ENCODE measurements at regions not wholly inside any gene's neighbourhood (a gene's known extent, or its start where the extent isn't known, plus 50 kb on each side); places are given as distances from the start of the nearest gene placed in this dataset.

DNA sequence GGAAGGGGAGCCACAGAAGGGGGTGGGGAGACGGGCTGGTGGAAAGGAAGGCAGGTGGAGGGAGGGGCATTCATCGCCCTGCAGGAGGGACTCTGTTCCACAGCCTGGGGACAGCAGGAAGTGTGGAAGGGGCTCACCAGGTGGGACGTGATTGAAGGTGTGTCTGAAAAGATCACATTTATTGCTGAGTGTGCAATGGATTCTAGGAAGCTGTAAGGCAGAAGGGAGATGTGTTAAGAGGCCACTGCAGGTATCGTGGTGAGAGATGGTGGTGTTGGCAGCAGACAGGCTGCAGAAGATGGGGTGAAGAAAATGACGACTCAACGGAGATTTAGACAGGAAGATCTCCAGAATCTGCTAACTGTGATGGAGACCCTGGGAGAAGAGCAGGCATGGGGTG, 537.4 kb downstream of the MN1 start:
- DNase-seq = no peak

DNA sequence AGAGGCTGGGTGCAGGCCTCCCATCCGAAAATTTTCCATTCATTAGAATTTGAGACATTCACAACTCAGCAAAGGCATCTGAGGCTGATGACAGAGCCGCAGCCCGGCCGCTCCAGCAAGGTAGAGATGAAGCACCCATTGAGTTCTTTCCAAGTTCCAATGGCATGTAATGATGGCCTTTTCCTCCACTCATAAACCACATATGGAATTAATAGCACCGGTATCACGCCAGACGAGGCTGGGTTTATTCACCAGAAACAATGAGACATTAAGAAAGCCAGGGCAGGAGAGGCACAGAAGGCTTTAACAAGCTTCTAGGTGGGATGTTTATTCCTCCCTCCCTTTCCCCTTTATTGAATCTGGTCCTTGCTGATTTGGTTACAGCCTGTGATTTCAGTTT, 534.4 kb downstream of the MN1 start:
- DNase-seq = no peak

DNA sequence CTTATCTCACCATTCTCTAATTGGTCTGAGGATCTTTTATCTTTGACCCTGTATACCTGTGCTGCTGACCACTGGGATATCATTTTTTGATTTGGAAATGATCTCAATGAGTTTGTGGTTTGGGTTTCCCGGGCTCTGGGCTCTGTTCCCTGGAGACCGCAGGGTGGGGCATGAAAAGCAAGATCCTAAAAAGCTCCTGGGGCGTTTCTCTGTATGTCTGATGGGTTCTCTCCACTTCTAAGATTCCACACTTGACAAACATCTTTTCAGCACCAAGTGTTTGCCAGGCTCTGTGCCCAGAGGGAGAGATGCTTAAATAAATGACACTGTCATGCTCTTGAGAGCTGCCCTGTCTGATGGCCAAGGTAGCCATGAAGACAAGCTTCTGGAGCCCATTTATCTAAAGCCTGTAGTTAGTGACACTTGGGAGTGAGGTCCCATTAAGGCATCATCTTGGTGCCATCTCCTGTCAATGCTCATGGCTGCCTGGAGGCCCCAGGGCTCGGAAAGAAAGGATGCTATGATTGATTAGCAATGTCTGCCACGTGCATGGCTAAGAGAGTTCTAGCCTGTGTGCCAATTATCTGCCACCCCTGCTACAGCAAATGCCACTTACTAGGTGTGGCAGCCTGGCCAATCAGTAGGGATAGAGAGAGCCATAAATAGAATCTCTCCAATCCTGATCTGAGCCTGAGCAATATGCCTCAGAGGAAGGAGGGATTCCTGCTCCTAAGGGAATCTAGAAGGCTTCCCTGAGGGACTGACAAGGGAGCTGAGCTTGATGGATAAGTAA, 531.6 kb downstream of the MN1 start:
- DNase-seq = no peak

DNA sequence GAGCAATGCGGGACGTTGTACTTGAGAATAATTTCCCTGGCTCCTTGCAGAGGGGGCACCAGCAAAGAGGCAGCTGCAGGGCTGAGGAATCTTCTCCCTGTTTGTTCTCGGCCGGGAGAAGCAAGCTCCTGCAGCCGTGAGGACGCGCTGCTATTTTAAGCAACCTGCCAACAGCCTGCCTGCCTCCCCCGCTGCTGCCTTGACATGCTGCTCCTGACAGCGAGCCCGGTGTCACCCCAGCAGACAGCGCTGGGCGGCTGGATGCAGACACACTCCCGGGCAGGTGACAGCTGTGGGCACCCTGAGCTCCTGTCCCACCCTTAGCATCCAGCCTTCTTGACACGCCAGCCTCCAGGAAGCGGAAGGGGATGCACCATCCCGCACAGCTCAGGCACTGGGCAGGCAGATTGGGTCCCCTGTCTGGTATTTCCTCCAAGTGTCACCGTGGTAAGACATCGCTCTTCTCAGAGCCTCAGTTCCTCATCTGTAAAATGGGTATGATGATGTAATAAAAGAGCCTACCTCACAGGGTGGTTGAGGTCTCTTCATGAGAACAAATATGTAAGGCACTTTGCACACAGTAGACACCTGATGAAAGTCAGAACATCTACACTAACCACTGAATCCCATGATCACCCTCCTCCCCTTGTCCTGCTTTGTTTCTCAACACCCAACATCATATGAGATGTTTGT, 530.6 kb downstream of the MN1 start:
- DNase-seq = no peak

DNA sequence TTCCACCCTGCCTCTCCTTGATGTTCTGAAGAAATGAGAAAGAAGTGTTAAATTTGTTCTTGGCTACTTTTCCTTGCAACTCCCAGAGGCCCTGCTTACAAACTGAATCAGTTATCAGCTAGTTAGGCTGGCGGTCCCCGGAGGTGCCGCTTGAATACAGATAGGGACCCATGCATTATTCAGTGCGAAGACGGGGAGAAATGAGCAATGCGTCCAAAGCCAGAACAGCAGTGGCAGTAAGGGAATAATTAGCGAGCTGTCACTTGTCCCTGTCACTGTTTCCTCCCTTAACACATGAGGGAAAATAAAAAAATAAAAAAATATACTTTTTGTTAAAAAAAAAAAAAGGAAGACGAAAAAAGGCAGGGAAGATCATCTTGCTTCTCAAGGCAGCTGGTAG, 528.1 kb downstream of the MN1 start:
- DNase-seq = no peak

DNA sequence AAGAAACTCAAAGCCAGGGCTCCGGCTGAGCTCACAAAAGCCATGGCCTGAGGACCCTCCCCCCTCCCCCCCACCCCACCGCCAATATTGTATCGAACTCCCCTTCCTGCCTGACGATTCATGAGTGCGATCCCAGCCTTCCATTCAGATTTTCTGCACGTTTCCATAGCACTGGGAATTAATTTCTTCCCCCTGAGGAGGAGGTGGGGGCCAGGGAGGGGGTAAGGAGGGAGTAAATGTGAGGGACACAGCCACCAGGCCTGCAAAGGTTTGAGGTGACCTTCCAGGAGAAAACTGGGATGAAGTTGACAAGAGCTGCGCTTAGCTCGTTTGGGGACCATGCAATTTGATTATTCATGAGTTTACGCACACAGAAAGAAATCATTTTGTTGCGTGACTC, 527.7 kb downstream of the MN1 start:
- DNase-seq = no peak

DNA sequence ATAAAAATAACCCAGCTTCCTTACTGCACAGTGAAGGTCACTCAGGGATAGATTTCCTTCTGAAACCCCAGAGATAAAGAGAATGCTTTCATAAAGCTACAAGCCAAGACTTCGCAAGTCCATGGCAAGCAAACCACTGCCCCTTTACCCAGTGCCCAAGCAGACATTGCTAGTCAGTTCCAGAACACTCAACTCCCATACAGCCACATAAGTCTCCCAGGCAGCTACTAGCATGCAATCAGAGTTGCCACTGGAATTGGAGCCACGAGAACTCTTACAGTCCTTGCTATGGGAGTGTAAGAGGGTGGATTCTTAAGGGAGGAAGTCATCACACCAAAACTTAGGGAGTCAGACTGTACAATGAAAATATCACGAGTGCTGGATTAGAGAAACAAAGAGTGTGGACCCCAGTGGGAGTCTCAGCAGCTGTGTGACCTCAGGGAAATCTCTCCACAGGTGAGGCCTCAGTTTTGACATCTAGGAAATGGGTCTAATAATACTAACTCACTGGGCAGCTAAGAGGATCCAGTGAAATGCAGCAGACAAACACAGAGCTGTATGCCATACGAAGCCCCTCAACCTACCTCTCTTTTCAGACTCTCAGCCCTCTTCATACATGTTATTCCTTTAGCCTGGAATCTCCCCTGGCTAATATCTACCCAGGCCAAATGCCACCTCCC, 526.6 kb downstream of the MN1 start:
- DNase-seq = no peak

DNA sequence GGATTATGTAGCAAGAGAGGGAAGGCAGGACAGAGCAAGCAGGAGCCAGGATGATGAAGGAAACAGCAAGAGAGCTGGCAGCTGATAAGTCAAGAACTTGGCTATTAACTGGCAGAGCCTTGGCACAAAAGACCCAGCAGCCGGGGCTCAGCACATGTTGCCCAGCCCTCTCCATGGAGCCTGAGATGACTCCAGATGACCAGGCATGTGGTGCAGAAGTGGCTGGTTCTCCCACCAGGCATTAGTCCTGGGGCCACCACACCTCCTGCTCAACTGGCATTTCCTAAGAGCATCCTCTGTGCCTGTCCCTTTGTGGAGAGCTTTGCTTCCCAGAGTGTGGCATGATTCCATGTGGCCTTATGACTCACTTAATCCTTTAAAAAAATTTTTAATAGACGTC, 522.6 kb downstream of the MN1 start:
- no peak for DNase-seq

DNA sequence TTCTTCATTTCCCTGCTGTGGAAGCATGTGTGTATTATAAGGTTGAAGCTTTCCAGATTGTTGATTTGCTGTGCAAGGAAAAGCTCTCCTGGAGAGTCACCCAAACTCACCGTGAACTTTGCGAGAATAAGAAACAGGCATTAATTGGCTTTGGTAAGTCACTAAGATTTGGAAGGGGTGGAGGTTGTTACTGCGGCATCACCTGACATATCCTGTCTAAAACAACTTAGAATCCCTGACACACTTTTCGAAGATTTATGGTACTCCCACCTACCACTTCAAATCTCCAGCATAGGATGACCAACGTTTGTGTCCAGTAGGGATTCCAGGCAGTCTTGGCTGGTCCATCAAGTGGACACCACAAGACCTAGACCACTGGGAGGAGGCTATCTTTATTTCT, 518.3 kb downstream of the MN1 start:
- no peak for DNase-seq

DNA sequence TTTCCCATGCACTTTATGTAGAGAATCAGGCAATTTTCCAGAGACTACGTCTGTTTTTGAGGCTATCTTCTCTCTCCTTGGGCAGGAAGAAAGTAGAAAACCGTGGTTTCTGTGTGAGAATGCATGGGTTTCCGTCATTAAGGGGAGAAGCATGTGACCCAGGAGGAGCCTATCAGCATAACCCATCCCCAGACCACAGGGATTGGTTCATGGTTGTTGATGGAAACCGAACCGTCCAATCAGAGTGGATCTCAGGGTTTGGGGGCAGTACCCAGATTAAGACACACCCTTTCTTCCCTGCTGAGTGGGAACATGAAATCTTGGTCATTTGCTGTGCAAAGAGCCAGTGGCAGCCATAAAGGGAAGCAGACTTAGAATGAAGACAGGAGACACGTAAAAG, 517.8 kb downstream of the MN1 start:
- no peak for DNase-seq

DNA sequence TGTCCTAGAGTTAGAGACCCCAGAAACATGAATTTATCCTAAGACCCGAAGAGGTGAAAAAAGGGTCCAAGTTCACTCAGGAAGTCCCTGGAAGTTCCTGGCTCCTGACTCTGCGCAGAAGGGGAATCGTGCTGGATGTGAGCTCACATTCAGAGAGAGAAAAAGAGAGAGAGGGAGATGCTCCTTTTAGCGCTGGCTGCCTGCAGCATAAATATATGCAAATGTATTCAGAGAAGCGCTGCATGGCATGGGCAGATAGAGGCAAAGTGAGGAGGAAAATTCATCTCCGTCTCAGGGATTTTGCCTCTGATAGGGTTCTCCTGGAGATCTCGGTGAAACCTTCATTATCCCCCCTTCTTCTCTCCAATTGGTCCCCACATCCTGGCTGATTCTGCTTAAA, 517.2 kb downstream of the MN1 start:
- DNase-seq = no peak

DNA sequence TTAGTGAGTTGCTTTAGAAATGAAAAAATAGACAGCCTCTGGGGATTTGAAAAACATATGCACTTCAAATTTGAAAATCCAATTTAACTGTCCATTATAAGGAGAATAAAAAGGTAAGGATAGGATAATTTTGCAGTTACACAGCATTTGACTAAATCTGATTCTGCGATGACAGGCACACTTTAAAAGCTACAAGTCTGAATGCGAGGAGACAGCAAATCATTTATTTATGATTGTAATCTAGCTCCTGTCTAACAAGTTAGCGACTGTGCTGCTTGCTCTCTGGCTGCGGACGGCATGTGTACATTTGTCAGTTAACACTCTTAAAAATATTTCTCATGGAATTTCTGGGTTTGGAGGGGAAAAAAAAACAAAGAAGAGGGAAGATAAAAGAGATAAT, 514.8 kb downstream of the MN1 start:
- no peak for DNase-seq

DNA sequence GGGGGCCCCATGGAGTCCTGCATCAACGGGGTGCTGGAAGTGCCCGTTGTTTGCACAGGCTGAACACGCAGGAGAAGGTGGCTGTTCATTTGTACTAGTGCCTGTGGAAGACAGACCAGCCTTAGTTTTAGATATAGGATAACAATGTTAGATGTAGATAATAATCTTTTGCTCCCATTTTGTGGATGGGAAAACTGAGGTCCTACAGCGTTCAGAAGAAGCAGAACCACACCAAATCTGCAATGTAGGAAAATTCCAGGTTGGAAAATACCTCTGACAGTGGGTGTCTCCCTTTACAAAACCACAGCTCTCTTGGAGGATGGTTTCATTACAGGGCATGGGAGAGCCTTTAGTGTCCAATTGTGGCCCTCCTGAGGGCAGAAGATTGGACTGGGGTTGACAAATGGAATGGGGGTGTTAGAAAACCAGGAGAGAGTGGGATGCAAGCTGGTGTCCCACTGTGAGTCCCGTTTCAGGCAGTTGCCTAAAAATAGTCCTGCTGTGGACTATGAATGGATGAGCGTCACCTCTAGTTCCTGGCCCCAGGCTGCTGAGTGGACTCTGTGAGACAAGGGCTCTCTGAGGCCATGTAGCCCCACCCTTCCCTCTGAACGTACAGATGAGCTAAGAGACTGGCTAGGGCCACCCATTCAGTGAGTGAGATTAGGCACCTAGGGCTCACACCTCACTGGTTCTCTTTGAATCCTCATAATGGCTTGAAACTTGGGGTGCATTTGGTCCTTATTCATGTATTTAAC, 508.8 kb downstream of the MN1 start:
- DNase-seq = no peak

DNA sequence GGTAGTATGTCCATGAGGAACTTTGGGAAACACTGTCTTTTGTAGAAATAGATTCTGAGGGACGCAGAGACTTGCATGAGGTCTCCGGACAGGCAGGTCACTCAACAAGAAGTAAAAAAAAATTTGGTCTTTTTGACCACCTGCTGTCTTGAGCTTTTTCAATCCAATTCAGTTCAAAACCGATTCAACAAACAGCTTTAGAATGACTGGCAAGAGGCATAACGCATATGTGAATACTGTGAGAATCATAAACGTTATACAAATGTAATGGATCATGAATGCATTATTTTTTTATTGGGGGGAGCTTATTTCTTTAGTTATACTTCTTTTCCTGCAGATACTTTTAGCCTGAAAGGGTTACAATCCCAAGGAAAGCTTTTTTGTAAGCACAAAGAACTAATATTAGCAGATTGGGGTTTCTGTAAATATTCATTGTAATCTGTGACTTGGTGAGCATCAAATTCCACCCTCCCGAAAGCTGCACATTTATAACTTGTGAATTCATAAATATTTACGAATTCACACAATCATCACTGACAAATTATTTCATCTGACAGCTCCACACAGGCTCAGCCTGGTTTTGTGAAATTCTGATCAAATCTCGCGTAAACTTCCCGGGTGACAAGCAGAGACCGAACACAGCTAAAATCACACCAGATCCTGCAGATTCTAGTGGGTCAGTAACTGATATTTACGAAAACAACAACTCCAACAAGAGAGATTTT, 507.7 kb downstream of the MN1 start:
- DNase-seq = no peak

DNA sequence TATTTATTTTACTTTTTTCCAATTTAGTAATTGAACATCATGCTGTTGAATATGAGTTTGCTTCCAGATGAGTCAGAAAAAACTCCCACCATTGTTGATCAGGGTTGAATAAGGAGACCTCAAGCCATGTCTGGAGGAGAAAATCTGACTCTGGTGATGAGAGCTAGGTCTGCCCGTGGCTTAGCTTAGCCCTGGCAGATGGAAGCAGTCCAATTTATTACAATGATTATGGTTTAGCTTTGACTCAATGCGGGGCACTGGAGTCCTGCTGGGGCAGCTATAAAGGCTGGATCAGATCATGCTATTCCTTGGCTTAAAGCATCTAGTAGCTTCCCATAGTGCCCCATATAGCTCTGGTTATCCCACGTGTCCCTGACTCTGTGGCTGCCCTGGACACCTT, 506.5 kb downstream of the MN1 start:
- DNase-seq = no peak

DNA sequence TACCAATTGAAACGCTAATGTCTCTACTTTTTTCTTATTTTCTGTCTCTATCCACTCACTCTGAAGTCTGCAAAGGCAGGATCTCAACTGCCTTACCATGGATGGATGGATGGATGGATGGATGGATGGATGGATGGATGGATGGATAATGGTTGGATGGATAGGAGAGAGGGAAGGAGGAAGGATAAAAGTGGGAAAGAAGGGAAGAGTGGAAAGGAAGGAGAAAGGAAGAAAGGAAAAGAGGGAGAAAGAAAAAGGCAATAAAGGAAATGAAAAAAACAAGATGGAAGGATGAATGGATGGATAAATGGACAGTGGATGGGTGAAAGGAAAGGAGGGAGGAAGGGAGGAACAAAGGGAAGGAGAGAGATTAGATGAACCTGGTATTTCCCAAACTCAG, 506.0 kb downstream of the MN1 start:
- DNase-seq = no peak

DNA sequence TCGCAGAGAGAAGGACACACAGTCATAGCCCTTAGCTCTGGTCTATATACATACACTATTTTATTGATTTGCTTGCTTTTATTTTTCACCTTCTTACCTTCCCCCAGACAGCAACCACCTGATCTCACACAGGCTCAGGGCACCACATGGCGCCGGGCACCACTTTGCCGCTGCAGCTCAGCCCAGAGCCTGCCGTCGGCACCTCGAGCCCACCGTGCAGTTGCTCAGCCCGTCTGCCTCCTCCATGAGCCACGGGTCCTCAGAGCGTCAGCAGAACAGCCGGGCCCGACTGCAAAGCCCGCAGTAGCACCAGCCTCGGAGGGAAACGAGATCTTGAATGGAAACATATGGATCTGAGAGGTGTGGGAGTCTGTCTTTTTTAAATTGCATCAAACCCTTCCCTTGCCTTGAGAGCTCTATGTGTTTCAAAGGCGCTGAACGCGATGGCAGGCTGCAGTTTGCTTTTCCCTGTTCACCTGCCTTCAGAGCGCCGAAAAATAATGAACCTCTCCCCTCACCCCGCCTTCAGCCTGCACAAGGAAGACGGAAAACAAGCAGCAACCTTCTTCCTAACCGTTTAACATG, 505.4 kb downstream of the MN1 start:
- no peak for DNase-seq

DNA sequence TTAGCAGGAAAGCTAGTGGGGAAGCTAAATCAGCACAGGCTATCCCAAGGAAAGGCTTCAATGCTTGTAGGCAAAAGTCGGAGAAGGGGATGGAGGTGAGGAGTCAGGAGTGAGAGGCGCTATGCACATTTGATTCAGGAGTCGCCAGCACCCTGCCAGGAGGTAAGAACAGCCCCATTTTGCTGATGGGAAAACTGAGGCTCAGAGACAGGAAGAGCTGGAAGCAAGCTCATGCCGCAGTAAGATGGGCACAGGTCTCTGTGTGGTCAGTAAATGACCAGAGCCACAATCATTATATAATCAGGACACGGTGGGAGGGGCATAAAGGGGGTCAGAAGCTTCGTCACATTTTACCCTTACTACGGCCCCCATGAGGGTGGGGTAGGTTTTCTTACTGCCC, 504.4 kb downstream of the MN1 start:
- no peak for DNase-seq

DNA sequence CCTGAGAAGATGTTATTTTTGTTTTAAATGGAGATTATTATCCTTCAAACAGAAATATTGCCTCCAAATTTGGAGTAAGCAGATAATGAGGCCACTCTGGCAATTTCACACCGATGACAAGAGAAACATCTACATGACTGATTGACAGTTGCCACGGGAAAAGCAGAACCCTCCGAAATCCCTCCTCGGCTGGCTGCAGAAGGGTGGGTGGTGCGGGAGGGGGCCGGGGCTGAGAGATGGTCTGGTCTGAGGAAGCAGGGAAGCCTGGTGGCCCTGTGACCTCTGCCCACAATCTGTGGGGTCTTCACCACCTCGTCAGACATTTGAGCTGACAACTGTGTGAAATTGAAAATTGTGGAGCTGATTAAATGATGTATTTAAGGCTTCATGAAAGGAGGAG, 503.2 kb downstream of the MN1 start:
- no peak for DNase-seq

DNA sequence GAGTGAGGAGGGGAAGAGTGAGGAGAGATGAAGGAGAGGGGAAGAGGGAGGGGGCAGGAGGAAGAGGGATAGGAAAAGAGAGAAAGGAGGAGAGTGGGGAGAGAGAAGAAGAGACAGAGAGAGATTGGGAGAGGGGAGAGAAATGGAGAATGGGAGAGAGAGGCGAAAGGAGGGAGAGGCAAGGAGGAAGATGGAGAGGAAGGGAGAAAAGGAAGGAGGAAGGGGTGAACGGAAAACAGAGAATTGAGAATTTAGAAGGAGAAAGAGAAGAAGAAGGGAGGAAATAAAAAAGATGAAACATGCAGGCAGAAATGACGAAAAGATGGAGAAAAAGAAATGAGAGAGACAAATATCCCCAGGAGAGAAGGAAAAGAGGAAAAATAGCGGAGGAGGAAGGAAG, 502.8 kb downstream of the MN1 start:
- no peak for DNase-seq

DNA sequence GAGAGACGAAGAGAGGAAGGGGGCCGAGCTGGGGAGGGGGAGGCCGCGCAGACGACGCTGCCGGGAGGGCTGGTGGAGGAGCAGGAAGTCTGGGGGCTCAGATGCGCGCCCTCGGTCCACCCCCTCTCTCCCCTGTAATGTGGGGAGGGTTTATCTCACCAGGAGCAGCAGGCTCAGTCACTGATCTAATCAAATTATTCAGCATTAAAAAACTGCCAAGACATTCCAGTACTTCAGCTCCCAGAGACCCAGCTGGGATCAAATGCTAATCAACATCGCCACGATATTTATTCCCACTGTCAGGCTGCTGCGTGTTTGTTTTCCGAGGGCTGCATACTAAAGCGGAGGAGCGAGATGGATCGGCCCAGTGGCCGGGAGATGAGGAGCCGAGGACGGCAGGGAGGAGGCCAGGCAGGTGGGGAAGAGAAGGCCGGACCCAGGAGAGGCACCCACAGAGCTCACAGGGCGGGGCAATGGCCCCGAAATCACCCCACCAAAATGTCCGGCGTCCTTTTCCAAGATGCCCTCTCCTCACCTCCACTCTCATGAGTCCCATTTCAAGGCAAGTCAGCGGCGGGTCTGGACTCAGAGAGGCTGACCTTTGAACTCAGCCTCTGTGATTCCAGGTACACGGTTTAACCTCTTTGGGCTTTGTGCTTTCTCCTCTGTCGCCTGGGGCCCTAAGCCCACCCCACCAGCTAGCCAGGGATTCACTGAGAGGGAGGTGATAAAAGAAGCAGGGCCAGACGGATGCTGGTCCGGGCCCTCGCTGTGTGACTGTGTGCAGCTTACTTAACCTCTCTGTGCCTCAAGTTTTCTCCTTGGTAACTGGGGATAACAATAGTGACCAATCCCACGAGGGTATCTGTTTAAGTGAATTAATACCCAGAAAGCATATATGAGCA, 502.1 kb downstream of the MN1 start:
- no peak for DNase-seq

All from stimulated activated CD4-positive, alpha-beta T cell treated with anti-CD3 and anti-CD28 coated beads, Interleukin-12 subunit alpha, Interleukin-12 subunit beta, amount 100 ng/mL, for 4 hours (primary cell).